ENCODE measurements at regions not wholly inside any gene's neighbourhood (a gene's known extent, or its start where the extent isn't known, plus 50 kb on each side); places are given as distances from the start of the nearest gene placed in this dataset.
"Not testable (repeated sequence)": the region's sequence is repeated elsewhere in the genome, so short reads cannot be mapped to it uniquely, and the experiment has no call there.

DNA sequence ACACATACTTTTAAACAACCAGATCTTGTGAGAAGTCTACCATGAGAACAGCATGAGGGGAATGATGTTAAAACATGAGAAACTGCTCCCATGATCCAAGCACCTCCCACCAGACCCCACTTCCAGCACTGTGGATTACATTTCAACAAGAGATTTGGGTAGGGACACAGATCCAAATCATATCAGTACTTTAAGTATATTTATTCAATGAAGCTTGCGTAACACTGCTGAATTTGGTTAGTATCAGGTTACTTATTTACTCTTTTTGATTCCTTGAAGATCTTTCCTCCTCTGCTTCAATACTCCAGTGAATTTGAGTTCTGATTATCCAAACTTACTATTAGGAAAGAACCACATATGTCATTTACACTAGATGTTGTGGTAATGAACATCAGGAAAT lies 418.6 kb downstream of the PIK3C3 start:
- H3K4me3 ChIP-seq (ENCODE audit: low read depth, poor library complexity, severe bottlenecking): no peak overlapping the region
- 94 to 96% methylated on average over 1 of the region's 1 CpG for WGBS, 2 donors
- intact Hi-C loops (cut with DNase I; ENCODE audit: low total_unique reads): no loop called here
- TF ChIP-seq, protein P1, sequence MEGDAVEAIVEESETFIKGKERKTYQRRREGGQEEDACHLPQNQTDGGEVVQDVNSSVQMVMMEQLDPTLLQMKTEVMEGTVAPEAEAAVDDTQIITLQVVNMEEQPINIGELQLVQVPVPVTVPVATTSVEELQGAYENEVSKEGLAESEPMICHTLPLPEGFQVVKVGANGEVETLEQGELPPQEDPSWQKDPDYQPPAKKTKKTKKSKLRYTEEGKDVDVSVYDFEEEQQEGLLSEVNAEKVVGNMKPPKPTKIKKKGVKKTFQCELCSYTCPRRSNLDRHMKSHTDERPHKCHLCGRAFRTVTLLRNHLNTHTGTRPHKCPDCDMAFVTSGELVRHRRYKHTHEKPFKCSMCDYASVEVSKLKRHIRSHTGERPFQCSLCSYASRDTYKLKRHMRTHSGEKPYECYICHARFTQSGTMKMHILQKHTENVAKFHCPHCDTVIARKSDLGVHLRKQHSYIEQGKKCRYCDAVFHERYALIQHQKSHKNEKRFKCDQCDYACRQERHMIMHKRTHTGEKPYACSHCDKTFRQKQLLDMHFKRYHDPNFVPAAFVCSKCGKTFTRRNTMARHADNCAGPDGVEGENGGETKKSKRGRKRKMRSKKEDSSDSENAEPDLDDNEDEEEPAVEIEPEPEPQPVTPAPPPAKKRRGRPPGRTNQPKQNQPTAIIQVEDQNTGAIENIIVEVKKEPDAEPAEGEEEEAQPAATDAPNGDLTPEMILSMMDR (IDR thresholded peaks at IDR 0.05): no peak
- no peak for TF ChIP-seq POLR2A (IDR thresholded peaks at IDR 0.05)
- no peak for DNase-seq (ENCODE audit: low spot score in 2 of 2)

DNA sequence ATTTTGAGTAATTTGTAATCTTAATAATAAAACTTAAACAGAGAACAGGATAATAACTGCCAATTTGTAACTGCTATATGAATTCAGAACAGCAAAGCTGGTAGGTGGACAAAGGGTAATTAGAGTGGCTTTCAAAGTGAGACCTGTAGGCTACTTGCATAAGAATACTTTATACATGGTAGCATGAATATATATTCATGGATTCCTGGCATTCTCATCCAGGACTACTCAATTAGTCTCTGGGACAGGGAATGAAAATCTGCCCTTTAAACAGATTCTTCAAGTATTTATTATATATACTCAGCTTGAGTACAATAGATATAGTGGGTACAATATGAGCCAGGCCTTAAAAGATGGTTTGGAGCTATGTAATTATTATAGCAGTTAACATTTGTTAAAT lies 419.9 kb downstream of the PIK3C3 start:
- TF ChIP-seq POLR2A (IDR thresholded peaks at IDR 0.05): no peak
- TF ChIP-seq, protein P1 (IDR thresholded peaks at IDR 0.05): no peak
- H3K4me3 ChIP-seq (ENCODE audit: low read depth, poor library complexity, severe bottlenecking): no peak overlapping the region
- no peak for DNase-seq (ENCODE audit: low spot score in 2 of 2)
- intact Hi-C loops (cut with DNase I; ENCODE audit: low total_unique reads): no loop called here

DNA sequence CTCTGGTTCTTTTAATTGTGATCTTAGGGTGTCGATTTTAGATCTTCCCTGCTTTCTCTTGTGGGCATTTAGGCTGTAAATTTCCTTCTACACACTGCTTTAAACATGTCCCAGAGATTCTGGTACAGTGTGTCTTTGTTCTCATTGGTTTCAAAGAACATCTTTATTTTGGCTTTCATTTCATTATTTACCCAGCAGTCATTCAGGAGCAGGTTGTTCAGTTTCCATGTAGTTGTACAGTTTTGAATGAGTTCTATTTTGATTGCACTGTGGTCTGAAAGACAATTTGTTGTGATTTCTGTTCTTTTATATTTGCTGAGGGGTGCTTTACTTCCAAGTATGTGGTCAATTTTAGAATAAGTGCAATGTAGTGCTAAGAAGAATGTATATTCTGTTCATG lies 423.8 kb downstream of the PIK3C3 start:
- DNase-seq (ENCODE audit: low spot score in 2 of 2); intact Hi-C loops (cut with DNase I; ENCODE audit: low total_unique reads); H3K4me3 ChIP-seq (ENCODE audit: low read depth, poor library complexity, severe bottlenecking): not testable (repeated sequence)
- WGBS, 2 donors: 46 to 66% methylated on average over 1 of the region's 1 CpG

DNA sequence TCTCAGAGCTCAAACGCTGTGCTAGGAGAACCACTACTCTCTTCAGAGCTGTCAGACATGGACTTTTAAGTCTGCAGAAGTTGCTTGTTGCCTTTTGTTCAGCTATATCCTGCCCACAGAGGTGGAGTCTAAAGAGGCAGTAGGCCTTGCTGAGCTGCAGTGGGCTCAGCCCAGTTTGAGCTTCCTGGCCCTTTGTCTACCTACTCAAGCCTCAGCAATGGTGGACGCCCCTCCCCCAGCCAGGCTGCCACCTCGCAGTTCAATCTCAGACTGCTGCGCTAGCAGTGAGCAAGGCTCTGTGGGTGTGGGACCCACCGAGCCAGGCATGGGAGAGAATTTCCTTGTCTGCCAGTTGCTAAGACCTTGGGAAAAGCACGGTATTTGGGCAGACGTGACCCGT lies 426.2 kb downstream of the PIK3C3 start:
- intact Hi-C loops (cut with DNase I; ENCODE audit: low total_unique reads); H3K4me3 ChIP-seq (ENCODE audit: low read depth, poor library complexity, severe bottlenecking); DNase-seq (ENCODE audit: low spot score in 2 of 2): not testable (repeated sequence)
- WGBS, 2 donors: 87 to 97% methylated on average over 8 of the region's 8 CpGs

DNA sequence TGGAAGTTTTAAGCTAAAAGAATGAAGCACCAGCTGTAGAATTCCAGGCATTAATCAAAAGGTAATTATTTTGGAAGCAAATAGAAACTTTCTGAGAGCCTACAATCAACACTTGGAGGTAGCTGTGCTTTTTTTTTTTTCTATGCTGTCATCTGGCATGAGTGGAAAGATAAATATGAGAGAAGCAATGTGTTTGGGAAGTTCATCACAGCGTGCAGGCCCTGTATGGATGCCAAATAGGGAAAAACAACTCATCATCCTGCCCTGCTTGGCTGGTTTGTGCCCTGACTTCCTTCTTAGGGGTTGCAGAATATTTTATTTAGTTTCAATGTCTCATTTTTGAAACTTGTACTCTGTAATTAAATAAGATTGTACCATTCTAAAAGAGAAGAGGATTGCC lies 437.4 kb downstream of the PIK3C3 start:
- H3K4me3 ChIP-seq (ENCODE audit: low read depth, poor library complexity, severe bottlenecking): no peak overlapping the region
- no peak for TF ChIP-seq POLR2A (IDR thresholded peaks at IDR 0.05)
- TF ChIP-seq, protein P1 (IDR thresholded peaks at IDR 0.05): no peak
- no peak for DNase-seq (ENCODE audit: low spot score in 2 of 2)
- WGBS, 2 donors: 17 to 21% methylated on average over 1 of the region's 1 CpG
- intact Hi-C loops (cut with DNase I; ENCODE audit: low total_unique reads): no loop called here

DNA sequence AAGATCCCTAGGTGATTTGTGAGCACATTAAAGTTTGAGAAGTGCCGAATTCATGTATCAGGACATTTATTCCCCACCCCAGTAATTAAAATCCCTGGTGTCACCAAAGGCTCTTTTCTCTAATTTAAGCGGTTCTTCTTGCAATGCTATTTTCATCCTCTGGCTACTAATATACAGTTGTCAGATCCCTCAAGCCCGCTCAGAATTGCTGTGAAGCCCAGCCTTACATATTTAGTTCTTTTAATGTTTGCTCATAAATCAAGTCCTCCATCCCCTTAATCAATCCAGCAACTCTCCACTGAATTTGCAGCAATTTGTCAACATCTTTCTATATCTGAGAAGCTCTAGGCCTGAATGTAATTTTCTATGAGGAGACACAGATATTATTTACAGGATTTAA lies 437.9 kb downstream of the PIK3C3 start:
- no peak for DNase-seq (ENCODE audit: low spot score in 2 of 2)
- intact Hi-C loops (cut with DNase I; ENCODE audit: low total_unique reads): no loop called here
- WGBS, 2 donors: 46 to 58% methylated on average over 3 of the region's 3 CpGs
- H3K4me3 ChIP-seq (ENCODE audit: low read depth, poor library complexity, severe bottlenecking): no peak overlapping the region
- TF ChIP-seq POLR2A (IDR thresholded peaks at IDR 0.05): no peak
- TF ChIP-seq, protein P1 (IDR thresholded peaks at IDR 0.05): no peak

DNA sequence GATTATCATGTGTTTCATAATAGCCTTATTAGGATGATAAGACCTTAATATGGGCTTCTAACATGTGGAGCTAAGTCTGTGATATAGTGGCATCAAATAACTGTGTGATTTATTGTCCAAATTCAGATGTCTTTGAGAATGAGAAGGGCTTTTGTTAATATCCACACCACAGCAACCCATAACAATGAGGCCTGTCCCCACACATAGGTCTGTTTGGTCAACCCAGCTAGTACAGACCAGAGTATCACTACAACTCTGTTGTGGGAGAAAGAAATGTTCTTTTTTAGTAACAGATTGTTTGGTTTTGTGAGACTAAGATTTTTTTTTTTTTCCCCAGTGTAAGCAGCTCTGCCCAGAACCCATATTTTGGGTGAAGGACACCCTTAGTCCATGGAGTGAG lies 439.2 kb downstream of the PIK3C3 start:
- intact Hi-C loops (cut with DNase I; ENCODE audit: low total_unique reads): no loop called here
- TF ChIP-seq, protein P1 (IDR thresholded peaks at IDR 0.05): no peak
- TF ChIP-seq POLR2A (IDR thresholded peaks at IDR 0.05): no peak
- no peak overlapping the region for H3K4me3 ChIP-seq (ENCODE audit: low read depth, poor library complexity, severe bottlenecking)
- no peak for DNase-seq (ENCODE audit: low spot score in 2 of 2)
